ENCODE measurements at regions not wholly inside any gene's neighbourhood (a gene's known extent, or its start where the extent isn't known, plus 50 kb on each side); places are given as distances from the start of the nearest gene placed in this dataset.

- H3K9ac ChIP-seq (ENCODE audit: control insufficient read depth, extremely low read depth, insufficient read depth, low read length): no peak overlapping the region
- no peak overlapping the region for H3K4me2 ChIP-seq (ENCODE audit: control insufficient read depth, extremely low read depth, insufficient read depth, low read depth, low read length)
- no peak for DNase-seq (ENCODE audit: low read depth, low spot score)
- no peak overlapping the region for H2AFZ ChIP-seq (ENCODE audit: control insufficient read depth, low read length)
- TF ChIP-seq EZH2 (IDR thresholded peaks at IDR 0.05; ENCODE audit: low read length): no peak
- no peak for TF ChIP-seq CTCF (optimal IDR thresholded peaks at IDR 0.05 in 1 of 3, IDR thresholded peaks at IDR 0.05 in 1 of 3, conservative IDR thresholded peaks at IDR 0.05 in 1 of 3; ENCODE audit: extremely low read depth in 1 of 3, insufficient read depth in 2 of 3, low read length in 3 of 3)
- H3K27ac ChIP-seq (ENCODE audit: control insufficient read depth, insufficient read depth, low read length): no peak overlapping the region
- H3K4me1 ChIP-seq (ENCODE audit: control insufficient read depth, extremely low read depth, insufficient read depth, low read length): peaks cover 7% of the 10 kb centered on the region
- no peak for FAIRE-seq
- H3K79me2 ChIP-seq (ENCODE audit: control insufficient read depth, insufficient read depth, low read length): no peaks in the 10 kb centered on the region
- H3K27me3 ChIP-seq (ENCODE audit: control insufficient read depth, extremely low read depth, insufficient read depth, low read length): peaks cover 8% of the 10 kb centered on the region
- dilution Hi-C loops (cut with MboI; ENCODE audit: extremely low pct_ligation_motif_present, low sequenced_read_pairs): no loop called here
- H3K36me3 ChIP-seq (ENCODE audit: control insufficient read depth in 2 of 2, extremely low read depth in 1 of 2, insufficient read depth in 2 of 2, low read length in 2 of 2): no peaks in the 10 kb centered on the region
- H3K9me1 ChIP-seq (ENCODE audit: control insufficient read depth, extremely low read depth, insufficient read depth, low read length): no peaks in the 10 kb centered on the region
- no peak overlapping the region for H3K4me3 ChIP-seq (ENCODE audit: control insufficient read depth in 2 of 3, extremely low read depth in 1 of 3, insufficient read depth in 2 of 3, low read depth in 1 of 3, low read length in 3 of 3)
- no peaks in the 10 kb centered on the region for H4K20me1 ChIP-seq (ENCODE audit: control insufficient read depth, extremely low read depth, insufficient read depth, low read length)
- H3K9me3 ChIP-seq (ENCODE audit: control insufficient read depth, low read depth, low read length): no peaks in the 10 kb centered on the region
Observed at GRCh38 chr20:50277064-50277415, 86.4 kb downstream of the CEBPB start.

- Histone ChIP-seq H3K9me3 (ENCODE audit: control insufficient read depth, low read depth, low read length) (no peaks in the 10 kb centered on the region), H3K4me3 (ENCODE audit: control insufficient read depth in 2 of 3, extremely low read depth in 1 of 3, insufficient read depth in 2 of 3, low read depth in 1 of 3, low read length in 3 of 3) (no peak overlapping the region), H3K27me3 (ENCODE audit: control insufficient read depth, extremely low read depth, insufficient read depth, low read length) (peaks cover 8% of the 10 kb centered on the region), H3K4me2 (ENCODE audit: control insufficient read depth, extremely low read depth, insufficient read depth, low read depth, low read length) (no peak overlapping the region), H3K9ac (ENCODE audit: control insufficient read depth, extremely low read depth, insufficient read depth, low read length) (no peak overlapping the region), H3K9me1 (ENCODE audit: control insufficient read depth, extremely low read depth, insufficient read depth, low read length) (no peaks in the 10 kb centered on the region), H4K20me1 (ENCODE audit: control insufficient read depth, extremely low read depth, insufficient read depth, low read length) (no peaks in the 10 kb centered on the region), H3K27ac (ENCODE audit: control insufficient read depth, insufficient read depth, low read length) (no peak overlapping the region), H3K36me3 (ENCODE audit: control insufficient read depth in 2 of 2, extremely low read depth in 1 of 2, insufficient read depth in 2 of 2, low read length in 2 of 2) (no peaks in the 10 kb centered on the region), H3K4me1 (ENCODE audit: control insufficient read depth, extremely low read depth, insufficient read depth, low read length) (peaks cover 7% of the 10 kb centered on the region), H3K79me2 (ENCODE audit: control insufficient read depth, insufficient read depth, low read length) (no peaks in the 10 kb centered on the region), H2AFZ (ENCODE audit: control insufficient read depth, low read length) (no peak overlapping the region)
- FAIRE-seq (no peak), DNase-seq (ENCODE audit: low read depth, low spot score) (no peak)
- TF ChIP-seq EZH2 (IDR thresholded peaks at IDR 0.05; ENCODE audit: low read length) (no peak), CTCF (optimal IDR thresholded peaks at IDR 0.05 in 1 of 3, IDR thresholded peaks at IDR 0.05 in 1 of 3, conservative IDR thresholded peaks at IDR 0.05 in 1 of 3; ENCODE audit: extremely low read depth in 1 of 3, insufficient read depth in 2 of 3, low read length in 3 of 3) (no peak)
- dilution Hi-C loops (cut with MboI; ENCODE audit: extremely low pct_ligation_motif_present, low sequenced_read_pairs): no loop called here
Observed at GRCh38 chr20:50277460-50278376, 87.1 kb downstream of the CEBPB start.

Data from keratinocyte (primary cell).